Liver (tissue), 8 donors: ENCODE measurements at regions not wholly inside any gene's neighbourhood (a gene's known extent, or its start where the extent isn't known, plus 50 kb on each side); places are given as distances from the start of the nearest gene placed in this dataset.

Source experiments
- DNase-seq: peaks from one replicate; pipeline ENCODE4 v3.0.0-alpha.2; 2017; ENCODE audit warnings: low spot score
- H3K27ac ChIP-seq, 2 donors: one replicate each; pipeline ENCODE4 v1.7.0; 2013; ENCODE audit warnings: inconsistent platforms in 2 of 2, low read length in 2 of 2, control low read depth in 1 of 2, low read depth in 1 of 2, mild to moderate bottlenecking in 1 of 2
- H3K27me3 ChIP-seq, 4 donors: one replicate each; pipeline versions ENCODE4 v1.6.1 to v1.7.0; 2013; ENCODE audit warnings: low read length in 3 of 4, inconsistent platforms in 1 of 4, mild to moderate bottlenecking in 1 of 4, moderate library complexity in 1 of 4; ENCODE audit not compliant: control insufficient read depth in 4 of 4, insufficient read depth in 4 of 4
- H3K36me3 ChIP-seq, 4 donors: one replicate each; pipeline versions ENCODE4 v1.6.1 to v1.7.0; 2013; ENCODE audit warnings: low read length in 3 of 4, mild to moderate bottlenecking in 3 of 4, low read depth in 1 of 4, moderate library complexity in 1 of 4; ENCODE audit not compliant: control insufficient read depth in 4 of 4, insufficient read depth in 3 of 4
- H3K4me1 ChIP-seq, 4 donors: one replicate each; pipeline versions ENCODE4 v1.6.1 to v1.7.0; 2013; ENCODE audit warnings: low read length in 3 of 4, mild to moderate bottlenecking in 3 of 4, moderate library complexity in 1 of 4; ENCODE audit not compliant: control insufficient read depth in 4 of 4, insufficient read depth in 4 of 4
- H3K4me3 ChIP-seq, 3 donors: one replicate each; pipeline versions ENCODE4 v1.6.1 to v1.7.0; 2013; ENCODE audit warnings: low read length in 3 of 3, control low read depth in 1 of 3, low read depth in 1 of 3, mild to moderate bottlenecking in 1 of 3
- H3K9ac ChIP-seq, 2 donors: one replicate each; pipeline ENCODE4 v1.7.0; 2013; ENCODE audit warnings: low read length in 2 of 2, mild to moderate bottlenecking in 2 of 2, moderate library complexity in 2 of 2, control low read depth in 1 of 2, low read depth in 1 of 2
- H3K9me3 ChIP-seq, 4 donors: one replicate each; pipeline versions ENCODE4 v1.6.1 to v1.7.0; 2013; ENCODE audit warnings: low read length in 3 of 4; ENCODE audit not compliant: control insufficient read depth in 4 of 4
- ATF3 ChIP-seq: IDR thresholded peaks from 2 replicates; pipeline ENCODE4 v1.6.1; 2016; ENCODE audit warnings: antibody characterized with exemption
- CTCF ChIP-seq: fragments of 150-350 bp; IDR thresholded peaks from 2 replicates; pipeline ENCODE4 v1.5.1; 2017; ENCODE audit warnings: improper control_type of control experiment, low read depth, low read length; ENCODE audit not compliant: missing input control
- EGR1 ChIP-seq, 2 donors: IDR thresholded peaks; 2 replicates each; pipeline ENCODE4 v1.6.1; 2016 to 2018; ENCODE audit warnings: antibody characterized with exemption in 2 of 2, low read depth in 2 of 2
- HNF4A ChIP-seq, 2 donors: conservative IDR thresholded peaks; 2 replicates each; pipeline ENCODE4 v1.6.1; 2016; ENCODE audit warnings: antibody characterized with exemption in 2 of 2, mild to moderate bottlenecking in 2 of 2
- HNF4G ChIP-seq: IDR thresholded peaks from 2 replicates; pipeline ENCODE4 v1.6.1; 2016; ENCODE audit warnings: antibody characterized with exemption
- JUND ChIP-seq, 2 donors: IDR thresholded peaks; 2 replicates each; pipeline ENCODE4 v1.6.1; 2016; ENCODE audit warnings: antibody characterized with exemption in 2 of 2
- NR2F2 ChIP-seq: IDR thresholded peaks from 2 replicates; pipeline ENCODE4 v1.6.1; 2016; ENCODE audit warnings: antibody characterized with exemption
- RAD21 ChIP-seq, 2 donors: IDR thresholded peaks; 2 replicates each; pipeline ENCODE4 v1.6.1; 2016; ENCODE audit warnings: antibody characterized with exemption in 2 of 2, mild to moderate bottlenecking in 2 of 2
- REST ChIP-seq: IDR thresholded peaks from 2 replicates; pipeline ENCODE4 v1.6.1; 2016; ENCODE audit warnings: antibody characterized with exemption, mild to moderate bottlenecking
- RXRA ChIP-seq, 2 donors: IDR thresholded peaks; 2 replicates each; pipeline ENCODE4 v1.6.1; 2017 to 2018; ENCODE audit warnings: antibody characterized with exemption in 2 of 2, mild to moderate bottlenecking in 1 of 2
- ZBTB33 ChIP-seq: IDR thresholded peaks from 2 replicates; pipeline ENCODE4 v1.6.1; 2016; ENCODE audit warnings: antibody characterized with exemption
- WGBS: extraction: QIAGEN DNeasy Blood & Tissue Kit; methylation state at CpG from one replicate; pipeline ENCODE4 v1.1.7; 2013; 5-methylcytosine and 5-hydroxymethylcytosine counted together
- donor health status: healthy.
- donor health status: healthy.
- donor health status: healthy.
- donor health status: healthy.
- donor health status: healthy.

- TF ChIP-seq REST, result no peak
Measured at GRCh38 chr5:111930905-111931461, 174.0 kb upstream of the NREP start (continued).

GRCh38 chr5:111930449-111930848 is 173.5 kb upstream of the NREP start:
- DNase-seq, result no peak
- TF ChIP-seq RAD21 (IDR thresholded peaks at IDR 0.05) (no peak), HNF4A (conservative IDR thresholded peaks at IDR 0.05) (no peak), NR2F2 (no peak), JUND (IDR thresholded peaks at IDR 0.05) (no peak), ZBTB33 (no peak), RXRA (IDR thresholded peaks at IDR 0.05) (no peak), CTCF (no peak), HNF4G (no peak), EGR1 (IDR thresholded peaks at IDR 0.05; ENCODE audit: low read depth in 2 of 2) (no peak), ATF3 (no peak)
- WGBS, result 80% methylated on average over 1 of the region's 1 CpG
- Histone ChIP-seq H3K36me3 (no peaks in the 10 kb centered on the region), H3K9ac (no peak overlapping the region), H3K4me3 (no peak overlapping the region), H3K4me1 (no peaks in the 10 kb centered on the region), H3K27ac (no peak overlapping the region), H3K27me3 (no peaks in the 10 kb centered on the region), H3K9me3 (peaks cover 0 to 3% (median 0%) of the 10 kb centered on the region in 4 donors)

- H3K27ac ChIP-seq, result no peak overlapping the region
- H3K4me3 ChIP-seq, result no peak overlapping the region
- no peaks in the 10 kb centered on the region for H3K4me1 ChIP-seq
- H3K36me3 ChIP-seq, result no peaks in the 10 kb centered on the region
- 85% methylated on average over 1 of the region's 1 CpG for WGBS
- no peak for TF ChIP-seq JUND (IDR thresholded peaks at IDR 0.05)
- TF ChIP-seq NR2F2, result no peak
- H3K27me3 ChIP-seq, result no peaks in the 10 kb centered on the region
- H3K9me3 ChIP-seq, result peaks cover 0 to 3% (median 0%) of the 10 kb centered on the region in 4 donors
- DNase-seq, result no peak
- H3K9ac ChIP-seq, result no peak overlapping the region
Measured at GRCh38 chr5:111929867-111930266, 172.9 kb upstream of the NREP start.
